ENCODE measurements at regions not wholly inside any gene's neighbourhood (a gene's known extent, or its start where the extent isn't known, plus 50 kb on each side); places are given as distances from the start of the nearest gene placed in this dataset.
"Not testable (repeated sequence)": the region's sequence is repeated elsewhere in the genome, so short reads cannot be mapped to it uniquely, and the experiment has no call there.

DNA sequence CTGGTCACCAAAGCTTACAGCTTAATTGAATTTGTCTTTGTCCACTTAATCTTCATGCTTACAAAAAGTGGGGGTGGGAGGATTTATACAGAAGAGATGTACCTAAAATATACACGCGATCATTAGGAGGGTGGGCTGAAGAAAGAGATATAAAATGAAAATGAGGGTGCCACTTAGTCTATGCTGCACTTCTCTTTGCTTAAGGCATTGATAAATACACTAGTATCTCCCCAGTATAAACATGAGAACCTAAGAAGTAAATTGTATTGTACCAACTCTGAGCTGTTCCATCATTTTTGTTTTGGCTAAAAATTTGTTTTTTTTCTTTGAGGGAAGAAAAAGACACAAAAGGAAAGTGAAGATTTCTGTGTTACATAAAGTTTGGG is 170.8 kb upstream of the ZNF217 start:
- no peak for FAIRE-seq

- no peak for FAIRE-seq
Observed at GRCh38 chr20:53763707-53764414, 170.2 kb upstream of the ZNF217 start.

- FAIRE-seq, result not testable (repeated sequence)
Observed at GRCh38 chr20:53762423-53762798, 168.8 kb upstream of the ZNF217 start.

- FAIRE-seq, result no peak
Observed at GRCh38 chr20:53760025-53760441, 166.4 kb upstream of the ZNF217 start.

DNA sequence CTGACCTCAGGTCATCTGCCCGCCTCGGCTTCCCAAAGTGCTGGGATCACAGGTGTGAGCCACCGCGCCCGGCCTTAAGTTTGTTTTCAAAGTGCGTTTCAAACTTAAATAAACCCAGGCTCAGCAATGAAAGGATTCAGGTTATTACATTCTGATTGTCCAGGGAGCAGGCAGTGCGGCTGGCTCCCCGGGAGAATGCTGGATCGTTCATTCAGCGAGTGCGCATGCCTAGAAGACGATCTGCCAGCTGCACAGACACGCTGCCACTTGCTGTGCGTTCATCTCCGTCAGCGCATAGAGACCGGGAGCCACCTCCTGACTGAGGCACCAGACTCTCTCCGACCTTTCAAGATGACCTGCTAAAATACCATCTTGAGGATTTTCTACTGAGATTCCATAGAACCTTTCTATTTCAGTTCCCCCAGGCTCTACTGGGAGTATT is 163.9 kb upstream of the ZNF217 start:
- FAIRE-seq, result no peak

DNA sequence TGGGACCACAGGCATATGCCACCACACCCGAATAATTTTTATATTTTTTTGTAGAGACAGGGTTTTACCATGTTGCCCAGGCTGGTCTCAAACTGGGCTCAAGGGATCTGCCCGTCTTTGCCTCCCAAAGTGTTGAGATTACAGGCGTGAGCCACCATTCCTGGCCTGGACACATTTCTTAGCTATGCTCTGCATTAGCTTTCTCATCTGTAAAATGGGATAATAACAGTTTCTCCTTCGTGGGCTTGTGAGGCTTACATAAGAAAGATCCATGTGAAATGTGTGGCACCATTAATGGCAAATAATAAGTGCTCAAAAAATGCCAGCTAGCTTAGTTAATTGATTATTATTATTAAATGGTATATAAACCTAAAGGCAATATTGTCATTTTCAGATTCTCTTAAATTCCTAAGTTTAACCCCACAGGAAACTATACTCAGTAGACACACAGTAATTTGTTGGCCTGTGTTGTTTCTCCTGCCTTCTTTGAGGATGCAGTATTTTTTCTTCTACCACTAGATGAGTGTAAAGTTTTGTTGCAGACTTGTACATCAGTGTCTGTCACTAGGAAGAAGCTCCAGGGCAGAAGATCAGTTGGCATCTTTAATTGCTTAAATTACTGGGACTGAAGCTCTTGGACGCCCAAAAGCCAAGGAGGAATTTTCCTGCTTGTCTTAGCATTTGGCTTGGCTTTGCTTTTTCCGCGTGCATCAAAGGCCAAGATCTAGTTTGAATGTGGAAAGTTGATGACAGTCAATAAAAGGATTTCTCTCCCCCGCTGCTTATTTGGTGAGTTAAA is 162.3 kb upstream of the ZNF217 start:
- no peak for FAIRE-seq

- no peak for FAIRE-seq
Observed at GRCh38 chr20:53753880-53754459, 160.3 kb upstream of the ZNF217 start.

- no peak for FAIRE-seq
Observed at GRCh38 chr20:53752971-53753879, 159.6 kb upstream of the ZNF217 start.

DNA sequence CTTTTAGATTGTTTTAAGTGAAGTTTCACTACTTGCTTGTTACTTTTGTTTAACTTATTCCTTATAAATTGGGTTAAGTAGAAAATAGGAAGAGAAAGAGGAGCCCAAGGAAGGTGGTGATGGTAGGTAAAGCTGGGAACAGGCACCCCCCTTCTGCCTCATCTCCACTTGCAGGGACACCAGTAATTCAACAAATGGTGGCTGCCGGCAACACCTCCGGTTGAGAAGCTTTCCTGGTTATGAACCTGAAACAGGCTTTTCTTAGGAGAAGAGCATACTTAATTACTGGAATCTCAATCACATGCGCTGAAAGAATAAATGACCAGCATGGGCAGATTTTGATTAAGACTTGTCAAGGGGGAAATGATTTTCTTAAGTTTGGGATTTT is 158.9 kb upstream of the ZNF217 start:
- FAIRE-seq, result no peak

- no peak for FAIRE-seq
Observed at GRCh38 chr20:53751620-53752318, 158.1 kb upstream of the ZNF217 start.

- FAIRE-seq, result no peak
Observed at GRCh38 chr20:53750827-53751619, 157.4 kb upstream of the ZNF217 start.

GRCh38 chr20:53749499-53749898 is 155.9 kb upstream of the ZNF217 start:
- no peak for FAIRE-seq

GRCh38 chr20:53748821-53749421 is 155.3 kb upstream of the ZNF217 start:
- FAIRE-seq, result no peak

DNA sequence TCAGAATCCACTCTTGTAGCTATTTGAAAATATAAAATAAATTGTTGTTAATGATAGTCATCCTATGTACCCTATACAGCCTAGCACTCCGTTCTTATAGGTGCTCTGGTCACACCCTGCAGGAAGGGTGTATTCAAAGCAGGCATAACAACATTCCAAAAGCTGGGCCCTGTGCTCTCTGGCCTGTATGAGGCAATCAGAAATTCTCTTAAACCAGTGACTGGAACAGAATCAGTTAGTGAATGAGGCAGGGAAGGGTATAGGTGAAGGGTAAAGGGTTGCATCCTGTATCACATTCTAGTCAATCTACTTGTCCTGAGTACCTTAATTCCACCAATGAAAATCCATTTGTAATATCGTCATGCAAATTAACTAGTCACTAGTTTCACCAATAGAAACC is 154.5 kb upstream of the ZNF217 start:
- no peak for FAIRE-seq

GRCh38 chr20:53743607-53744260 is 150.1 kb upstream of the ZNF217 start:
- no peak for FAIRE-seq

- no peak for FAIRE-seq
Observed at GRCh38 chr20:53742685-53743081, 149.0 kb upstream of the ZNF217 start.

- no peak for FAIRE-seq
Observed at GRCh38 chr20:53741726-53742028, 148.0 kb upstream of the ZNF217 start.

DNA sequence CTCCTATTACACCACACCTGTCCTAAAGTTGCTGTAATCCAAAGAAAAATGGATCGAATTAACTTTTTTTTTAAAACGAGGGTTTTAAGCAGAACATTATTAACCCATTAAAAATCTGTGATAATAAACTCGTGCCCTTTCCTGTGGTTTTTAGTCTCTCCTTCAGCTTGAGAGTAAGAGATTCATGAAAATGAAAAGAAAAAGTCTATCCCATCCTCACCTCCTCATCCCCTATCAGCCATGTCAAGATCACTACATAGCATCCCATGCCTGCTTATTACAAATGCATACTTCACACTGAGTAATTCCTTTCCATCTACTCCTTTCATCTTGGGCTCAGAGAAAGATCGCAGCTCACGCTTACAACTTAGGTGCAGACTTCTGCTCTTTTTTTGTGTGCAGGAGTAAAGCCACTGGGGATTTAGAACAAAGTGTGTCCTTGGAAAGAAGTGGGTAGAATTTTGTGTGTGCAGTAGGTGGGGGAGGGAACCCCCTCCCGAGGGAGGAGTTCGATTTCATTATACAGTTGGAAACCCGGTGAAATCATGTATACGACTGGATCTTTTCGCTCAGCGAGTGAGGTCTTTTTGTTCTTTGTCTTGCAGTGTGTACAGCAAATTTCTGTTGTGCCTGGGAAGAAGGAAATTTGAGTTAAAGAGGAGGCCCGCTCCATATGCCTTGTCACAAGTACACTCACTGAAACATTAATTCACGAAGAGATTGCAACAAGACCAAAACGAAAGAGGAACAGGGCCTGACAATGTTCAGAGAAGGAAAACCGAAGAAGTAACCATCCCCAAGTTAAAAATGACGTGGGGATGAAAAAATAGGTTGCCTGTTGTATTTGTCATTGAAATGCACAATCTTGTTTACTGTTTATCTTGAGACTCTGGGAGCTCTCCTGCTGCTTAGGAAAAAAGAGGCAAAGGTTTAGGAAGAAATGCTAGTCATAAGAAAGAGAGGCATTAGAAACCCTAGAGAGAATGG is 146.5 kb upstream of the ZNF217 start:
- peak; percentile 93 for FAIRE-seq
